ENCODE measurements at regions not wholly inside any gene's neighbourhood (a gene's known extent, or its start where the extent isn't known, plus 50 kb on each side); places are given as distances from the start of the nearest gene placed in this dataset.

DNA sequence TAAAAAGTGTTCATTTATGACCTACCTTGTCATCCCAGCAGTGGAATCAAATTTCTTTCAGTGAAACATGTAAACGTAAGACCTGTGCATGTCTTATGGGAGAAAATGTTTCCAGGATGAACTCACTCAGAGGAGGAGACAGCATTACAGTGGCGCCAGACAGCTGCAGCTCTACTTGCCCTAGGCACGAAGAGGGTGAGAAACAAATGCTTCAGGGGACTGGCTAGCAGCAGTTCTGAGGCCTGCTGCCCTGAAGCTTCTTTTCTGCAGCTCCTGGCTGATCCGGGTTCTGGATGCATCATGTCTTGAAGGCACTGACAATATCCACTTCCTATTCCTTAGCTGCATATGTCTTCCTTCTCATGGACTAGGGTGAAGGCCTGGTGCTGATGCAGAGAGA, 120.2 kb downstream of the QRSL1 start:
- Histone ChIP-seq H3K4me3 (no peak overlapping the region), H4K20me1 (replicated peaks; ENCODE audit: insufficient read depth) (no peaks in the 10 kb centered on the region), H3K36me3 (ENCODE audit: insufficient read depth) (no peaks in the 10 kb centered on the region), H2AFZ (no peak overlapping the region), H3K27me3 (ENCODE audit: insufficient read depth) (no peaks in the 10 kb centered on the region), H3K9me2 (ENCODE audit: insufficient read depth) (no peaks in the 10 kb centered on the region), H3K4me1 (ENCODE audit: insufficient read depth) (peaks cover 32% of the 10 kb centered on the region), H3K4me2 (0 out of 2 replicates have a peak overlapping the region, but pooled peaks have one; percentile 50), H3K79me2 (replicated peaks; ENCODE audit: insufficient read depth) (no peaks in the 10 kb centered on the region), H3K27ac (ENCODE audit: low read depth) (no peak overlapping the region), H3F3A (replicated peaks; ENCODE audit: low read depth) (no peaks in the 10 kb centered on the region)
- Mint-ChIP-seq H3K9me3 (peaks cover 2% of the 10 kb centered on the region; the same call in 2 of the 3 replicates), H3K27me3 (ENCODE audit: insufficient read depth, low read depth, poor library complexity) (peaks cover 3% of the 10 kb centered on the region), H3K4me3 (no peak overlapping the region), H3K4me1 (peaks cover 41% of the 10 kb centered on the region), H3K27ac (no peak overlapping the region), H3K36me3 (ENCODE audit: low read depth) (peaks cover 6% of the 10 kb centered on the region; the same call in 2 of the 3 replicates)
- DNase-seq (ENCODE audit: low spot score) (no peak), ATAC-seq (no peak)
- no peak for TF ChIP-seq EZH2phosphoT487 (IDR thresholded peaks at IDR 0.05; ENCODE audit: unreplicated experiment)

DNA sequence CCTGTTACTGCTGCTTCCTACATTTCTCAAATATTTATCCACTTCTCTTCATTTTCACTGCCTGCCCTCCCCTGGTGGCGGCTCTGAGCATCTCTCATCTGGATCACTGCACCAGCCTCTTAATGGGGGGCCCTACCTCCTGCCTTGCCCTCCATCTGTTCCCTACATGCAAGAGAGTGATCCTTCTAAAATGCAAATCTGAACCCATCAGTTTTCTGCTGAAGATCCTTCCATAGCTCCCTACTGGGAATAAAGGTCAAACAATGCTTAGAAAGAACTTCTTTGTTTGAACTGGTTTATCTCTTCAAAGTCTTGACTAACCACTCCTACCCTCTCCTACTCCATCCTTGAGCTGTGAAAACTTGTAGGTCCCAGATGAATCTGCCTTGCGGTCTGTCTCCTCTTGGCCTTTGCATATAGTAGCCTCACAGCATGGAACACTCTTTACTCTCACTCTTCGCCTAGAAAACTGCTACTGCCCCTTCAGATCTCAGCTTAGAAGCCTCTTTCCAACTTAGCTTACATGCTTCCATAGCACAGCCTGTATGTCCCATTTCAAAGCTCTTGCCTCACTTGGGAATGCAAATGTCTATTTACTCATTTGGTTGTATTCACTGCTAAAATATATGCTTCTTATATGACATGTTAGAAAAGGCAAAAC, 119.3 kb downstream of the QRSL1 start:
- H2AFZ ChIP-seq, result no peak overlapping the region
- Mint-ChIP-seq H3K36me3 (ENCODE audit: low read depth) (peaks cover 15% of the 10 kb centered on the region), H3K27me3 (ENCODE audit: insufficient read depth, low read depth, poor library complexity) (peaks cover 5% of the 10 kb centered on the region), H3K27ac (no peak overlapping the region), H3K4me1 (peaks cover 41% of the 10 kb centered on the region), H3K4me3 (no peak overlapping the region; the same call in 2 of the 3 replicates), H3K9me3 (peaks cover 11% of the 10 kb centered on the region)
- H3K4me1 ChIP-seq (ENCODE audit: insufficient read depth), result peaks cover 32% of the 10 kb centered on the region
- H3K36me3 ChIP-seq (ENCODE audit: insufficient read depth), result 0 out of 2 replicates have a peak, but pooled peaks cover under 1% of the 10 kb centered on the region
- DNase-seq (ENCODE audit: low spot score) (peak; percentile 63), ATAC-seq (peak; percentile 93)
- no peaks in the 10 kb centered on the region for H3F3A ChIP-seq (replicated peaks; ENCODE audit: low read depth)
- TF ChIP-seq, protein P1, sequence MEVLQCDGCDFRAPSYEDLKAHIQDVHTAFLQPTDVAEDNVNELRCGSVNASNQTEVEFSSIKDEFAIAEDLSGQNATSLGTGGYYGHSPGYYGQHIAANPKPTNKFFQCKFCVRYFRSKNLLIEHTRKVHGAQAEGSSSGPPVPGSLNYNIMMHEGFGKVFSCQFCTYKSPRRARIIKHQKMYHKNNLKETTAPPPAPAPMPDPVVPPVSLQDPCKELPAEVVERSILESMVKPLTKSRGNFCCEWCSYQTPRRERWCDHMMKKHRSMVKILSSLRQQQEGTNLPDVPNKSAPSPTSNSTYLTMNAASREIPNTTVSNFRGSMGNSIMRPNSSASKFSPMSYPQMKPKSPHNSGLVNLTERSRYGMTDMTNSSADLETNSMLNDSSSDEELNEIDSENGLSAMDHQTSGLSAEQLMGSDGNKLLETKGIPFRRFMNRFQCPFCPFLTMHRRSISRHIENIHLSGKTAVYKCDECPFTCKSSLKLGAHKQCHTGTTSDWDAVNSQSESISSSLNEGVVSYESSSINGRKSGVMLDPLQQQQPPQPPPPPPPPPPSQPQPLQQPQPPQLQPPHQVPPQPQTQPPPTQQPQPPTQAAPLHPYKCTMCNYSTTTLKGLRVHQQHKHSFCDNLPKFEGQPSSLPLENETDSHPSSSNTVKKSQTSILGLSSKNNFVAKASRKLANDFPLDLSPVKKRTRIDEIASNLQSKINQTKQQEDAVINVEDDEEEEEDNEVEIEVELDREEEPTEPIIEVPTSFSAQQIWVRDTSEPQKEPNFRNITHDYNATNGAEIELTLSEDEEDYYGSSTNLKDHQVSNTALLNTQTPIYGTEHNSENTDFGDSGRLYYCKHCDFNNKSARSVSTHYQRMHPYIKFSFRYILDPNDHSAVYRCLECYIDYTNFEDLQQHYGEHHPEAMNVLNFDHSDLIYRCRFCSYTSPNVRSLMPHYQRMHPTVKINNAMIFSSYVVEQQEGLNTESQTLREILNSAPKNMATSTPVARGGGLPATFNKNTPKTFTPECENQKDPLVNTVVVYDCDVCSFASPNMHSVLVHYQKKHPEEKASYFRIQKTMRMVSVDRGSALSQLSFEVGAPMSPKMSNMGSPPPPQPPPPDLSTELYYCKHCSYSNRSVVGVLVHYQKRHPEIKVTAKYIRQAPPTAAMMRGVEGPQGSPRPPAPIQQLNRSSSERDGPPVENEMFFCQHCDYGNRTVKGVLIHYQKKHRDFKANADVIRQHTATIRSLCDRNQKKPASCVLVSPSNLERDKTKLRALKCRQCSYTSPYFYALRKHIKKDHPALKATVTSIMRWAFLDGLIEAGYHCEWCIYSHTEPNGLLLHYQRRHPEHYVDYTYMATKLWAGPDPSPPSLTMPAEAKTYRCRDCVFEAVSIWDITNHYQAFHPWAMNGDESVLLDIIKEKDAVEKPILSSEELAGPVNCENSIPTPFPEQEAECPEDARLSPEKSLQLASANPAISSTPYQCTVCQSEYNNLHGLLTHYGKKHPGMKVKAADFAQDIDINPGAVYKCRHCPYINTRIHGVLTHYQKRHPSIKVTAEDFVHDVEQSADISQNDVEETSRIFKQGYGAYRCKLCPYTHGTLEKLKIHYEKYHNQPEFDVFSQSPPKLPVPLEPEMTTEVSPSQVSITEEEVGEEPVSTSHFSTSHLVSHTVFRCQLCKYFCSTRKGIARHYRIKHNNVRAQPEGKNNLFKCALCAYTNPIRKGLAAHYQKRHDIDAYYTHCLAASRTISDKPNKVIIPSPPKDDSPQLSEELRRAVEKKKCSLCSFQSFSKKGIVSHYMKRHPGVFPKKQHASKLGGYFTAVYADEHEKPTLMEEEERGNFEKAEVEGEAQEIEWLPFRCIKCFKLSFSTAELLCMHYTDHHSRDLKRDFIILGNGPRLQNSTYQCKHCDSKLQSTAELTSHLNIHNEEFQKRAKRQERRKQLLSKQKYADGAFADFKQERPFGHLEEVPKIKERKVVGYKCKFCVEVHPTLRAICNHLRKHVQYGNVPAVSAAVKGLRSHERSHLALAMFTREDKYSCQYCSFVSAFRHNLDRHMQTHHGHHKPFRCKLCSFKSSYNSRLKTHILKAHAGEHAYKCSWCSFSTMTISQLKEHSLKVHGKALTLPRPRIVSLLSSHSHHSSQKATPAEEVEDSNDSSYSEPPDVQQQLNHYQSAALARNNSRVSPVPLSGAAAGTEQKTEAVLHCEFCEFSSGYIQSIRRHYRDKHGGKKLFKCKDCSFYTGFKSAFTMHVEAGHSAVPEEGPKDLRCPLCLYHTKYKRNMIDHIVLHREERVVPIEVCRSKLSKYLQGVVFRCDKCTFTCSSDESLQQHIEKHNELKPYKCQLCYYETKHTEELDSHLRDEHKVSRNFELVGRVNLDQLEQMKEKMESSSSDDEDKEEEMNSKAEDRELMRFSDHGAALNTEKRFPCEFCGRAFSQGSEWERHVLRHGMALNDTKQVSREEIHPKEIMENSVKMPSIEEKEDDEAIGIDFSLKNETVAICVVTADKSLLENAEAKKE (CRISPR knock-in tag; IDR thresholded peaks at IDR 0.05), result peak; percentile 92
- peak; percentile 5; the same call in 1 of the 2 replicates for TF ChIP-seq NANOG (IDR thresholded peaks at IDR 0.05; ENCODE audit: borderline replicate concordance)
- TF ChIP-seq, protein P2, sequence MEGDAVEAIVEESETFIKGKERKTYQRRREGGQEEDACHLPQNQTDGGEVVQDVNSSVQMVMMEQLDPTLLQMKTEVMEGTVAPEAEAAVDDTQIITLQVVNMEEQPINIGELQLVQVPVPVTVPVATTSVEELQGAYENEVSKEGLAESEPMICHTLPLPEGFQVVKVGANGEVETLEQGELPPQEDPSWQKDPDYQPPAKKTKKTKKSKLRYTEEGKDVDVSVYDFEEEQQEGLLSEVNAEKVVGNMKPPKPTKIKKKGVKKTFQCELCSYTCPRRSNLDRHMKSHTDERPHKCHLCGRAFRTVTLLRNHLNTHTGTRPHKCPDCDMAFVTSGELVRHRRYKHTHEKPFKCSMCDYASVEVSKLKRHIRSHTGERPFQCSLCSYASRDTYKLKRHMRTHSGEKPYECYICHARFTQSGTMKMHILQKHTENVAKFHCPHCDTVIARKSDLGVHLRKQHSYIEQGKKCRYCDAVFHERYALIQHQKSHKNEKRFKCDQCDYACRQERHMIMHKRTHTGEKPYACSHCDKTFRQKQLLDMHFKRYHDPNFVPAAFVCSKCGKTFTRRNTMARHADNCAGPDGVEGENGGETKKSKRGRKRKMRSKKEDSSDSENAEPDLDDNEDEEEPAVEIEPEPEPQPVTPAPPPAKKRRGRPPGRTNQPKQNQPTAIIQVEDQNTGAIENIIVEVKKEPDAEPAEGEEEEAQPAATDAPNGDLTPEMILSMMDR (conservative IDR thresholded peaks at IDR 0.05; ENCODE audit: low read depth in 2 of 2), result peak; percentile 40 to 55
- TF ChIP-seq, protein P3, sequence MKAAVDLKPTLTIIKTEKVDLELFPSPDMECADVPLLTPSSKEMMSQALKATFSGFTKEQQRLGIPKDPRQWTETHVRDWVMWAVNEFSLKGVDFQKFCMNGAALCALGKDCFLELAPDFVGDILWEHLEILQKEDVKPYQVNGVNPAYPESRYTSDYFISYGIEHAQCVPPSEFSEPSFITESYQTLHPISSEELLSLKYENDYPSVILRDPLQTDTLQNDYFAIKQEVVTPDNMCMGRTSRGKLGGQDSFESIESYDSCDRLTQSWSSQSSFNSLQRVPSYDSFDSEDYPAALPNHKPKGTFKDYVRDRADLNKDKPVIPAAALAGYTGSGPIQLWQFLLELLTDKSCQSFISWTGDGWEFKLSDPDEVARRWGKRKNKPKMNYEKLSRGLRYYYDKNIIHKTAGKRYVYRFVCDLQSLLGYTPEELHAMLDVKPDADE (IDR thresholded peaks at IDR 0.05), result no peak
- no peak for TF ChIP-seq POLR2AphosphoS5 (IDR thresholded peaks at IDR 0.05; ENCODE audit: low read depth)
- no peaks in the 10 kb centered on the region for H3K79me2 ChIP-seq (replicated peaks; ENCODE audit: insufficient read depth)
- H3K27me3 ChIP-seq (ENCODE audit: insufficient read depth), result no peaks in the 10 kb centered on the region
- no peak overlapping the region for H3K27ac ChIP-seq (ENCODE audit: low read depth)
- no peak overlapping the region for H3K4me3 ChIP-seq
- no peaks in the 10 kb centered on the region for H3K9me2 ChIP-seq (ENCODE audit: insufficient read depth)
- H4K20me1 ChIP-seq (replicated peaks; ENCODE audit: insufficient read depth), result no peaks in the 10 kb centered on the region
- H3K4me2 ChIP-seq, result peak overlapping the region; percentile 50; the same call in 1 of the 2 replicates

Data from GM23338 (cell line).